H1 (cell line): ENCODE measurements at regions not wholly inside any gene's neighbourhood (a gene's known extent, or its start where the extent isn't known, plus 50 kb on each side); places are given as distances from the start of the nearest gene placed in this dataset.

Experiments used
- CTCF ChIA-PET: fragments of 300-600 bp; sonication (Branson Sonifier 250); formaldehyde crosslinking; loops from one replicate; lab custom pipeline; 2021; ENCODE audit not compliant: partially characterized antibody; lab: Charles Lee
- POLR2A ChIA-PET: fragments of 300-600 bp; sonication (Branson Sonifier 250); formaldehyde crosslinking; loops from one replicate; lab custom pipeline; 2021; ENCODE audit warnings: inconsistent platforms; ENCODE audit not compliant: partially characterized antibody; lab: Charles Lee
- DNase-seq, 2 experiments: peaks; one replicate each; pipeline versions ENCODE4 v3.0.0 to v3.0.0-alpha.2; 2010 to 2022; ENCODE audit warnings: low spot score in 2 of 2, low read depth in 1 of 2, mixed read lengths in 1 of 2
- FAIRE-seq: peaks from 2 replicates; lab custom pipeline; 2011; peaks lifted over from hg19 to GRCh38; lab: Jason Lieb, UNC
- H2AFZ ChIP-seq: 2 replicates; pipeline ENCODE4 v1.8.1; 2012; ENCODE audit warnings: low read length, inconsistent platforms
- H2AK5ac ChIP-seq: 2 replicates; pipeline ENCODE4 v1.6.1; 2013; ENCODE audit warnings: low read depth, low read length
- H2BK120ac ChIP-seq: replicated peaks from 2 replicates; pipeline ENCODE3; 2013; ENCODE audit warnings: low read depth, low read length, inconsistent platforms
- H2BK12ac ChIP-seq: 2 replicates; pipeline ENCODE4 v1.6.1; 2013; ENCODE audit warnings: low read depth, low read length
- H2BK15ac ChIP-seq: 2 replicates; pipeline ENCODE4 v1.6.1; 2013; ENCODE audit warnings: low read length
- H2BK20ac ChIP-seq: 2 replicates; pipeline ENCODE4 v1.6.1; 2013; ENCODE audit warnings: low read length
- H2BK5ac ChIP-seq: 2 replicates; pipeline ENCODE4 v1.6.1; 2013; ENCODE audit warnings: low read depth, low read length
- H3K14ac ChIP-seq: 2 replicates; pipeline ENCODE4 v1.6.1; 2013; ENCODE audit warnings: inconsistent platforms; ENCODE audit not compliant: insufficient read length
- H3K18ac ChIP-seq: 2 replicates; pipeline ENCODE4 v1.6.1; 2013; ENCODE audit warnings: low read length; ENCODE audit errors: extremely low read depth
- H3K23ac ChIP-seq: 2 replicates; pipeline ENCODE4 v1.6.1; 2013; ENCODE audit warnings: inconsistent platforms; ENCODE audit not compliant: insufficient read length
- H3K23me2 ChIP-seq: 2 replicates; pipeline ENCODE4 v1.6.1; 2013; ENCODE audit warnings: low read depth, low read length
- H3K27ac ChIP-seq: 2 replicates; pipeline ENCODE4 v1.6.1; 2011; ENCODE audit warnings: low read depth, low read length, inconsistent platforms
- H3K27me3 ChIP-seq, 4 experiments: replicated peaks in 1 of 4; 1 replicate in 1 of 4; 2 replicates in 3 of 4; pipeline versions ENCODE4 v1.6.1 to v1.8.1; 2011 to 2013; ENCODE audit warnings: low read length in 3 of 4, mild to moderate bottlenecking in 3 of 4, inconsistent platforms in 2 of 4, mixed read lengths in 2 of 4, moderate library complexity in 1 of 4; ENCODE audit not compliant: control insufficient read depth in 3 of 4, insufficient read depth in 3 of 4; ENCODE audit errors: extremely low read depth in 1 of 4
- H3K36me3 ChIP-seq, 4 experiments: 2 replicates each; pipeline versions ENCODE4 v1.6.1 to v1.8.1; 2011 to 2013; ENCODE audit warnings: mild to moderate bottlenecking in 4 of 4, low read length in 3 of 4, moderate library complexity in 2 of 4, control low read depth in 1 of 4, inconsistent platforms in 1 of 4; ENCODE audit not compliant: insufficient read depth in 4 of 4, control insufficient read depth in 2 of 4
- H3K4ac ChIP-seq: replicated peaks from 2 replicates; pipeline ENCODE3; 2013; ENCODE audit warnings: low read length, low read depth, mixed read lengths, inconsistent platforms; ENCODE audit not compliant: insufficient read length
- H3K4me1 ChIP-seq, 4 experiments: replicated peaks in 1 of 4; 1 replicate in 1 of 4; 2 replicates in 3 of 4; pipeline versions ENCODE4 v1.6.1 to v1.8.1; 2011 to 2013; ENCODE audit warnings: low read length in 3 of 4, inconsistent platforms in 2 of 4, mixed read lengths in 1 of 4; ENCODE audit not compliant: insufficient read depth in 4 of 4, control insufficient read depth in 3 of 4
- H3K4me2 ChIP-seq, 2 experiments: 2 replicates each; pipeline versions ENCODE4 v1.6.1 to v1.8.1; 2011 to 2013; ENCODE audit warnings: low read depth in 2 of 2, low read length in 2 of 2, control low read depth in 1 of 2, inconsistent platforms in 1 of 2, mild to moderate bottlenecking in 1 of 2; ENCODE audit not compliant: insufficient read depth in 1 of 2
- H3K4me3 ChIP-seq, 4 experiments: fragments of 200-600, 300-600 bp in 1 of 4; sonication (generic), shearing (Covaris generic), sonication (Bioruptor Twin) in 1 of 4; 2 replicates each; pipeline versions ENCODE4 v1.5.1 to v1.8.1; 2011 to 2016; ENCODE audit warnings: low read length in 4 of 4, low read depth in 3 of 4, control low read depth in 2 of 4, inconsistent platforms in 2 of 4, mild to moderate bottlenecking in 2 of 4, mixed read lengths in 1 of 4, moderate library complexity in 1 of 4; ENCODE audit not compliant: insufficient read depth in 2 of 4; ENCODE audit errors: extremely low read depth in 1 of 4
- H3K56ac ChIP-seq: replicated peaks from 2 replicates; pipeline ENCODE3; 2013; ENCODE audit warnings: low read depth, mild to moderate bottlenecking, mixed read lengths, low read length, inconsistent platforms; ENCODE audit not compliant: insufficient read length
- H3K79me1 ChIP-seq: 2 replicates; pipeline ENCODE4 v1.6.1; 2013; ENCODE audit warnings: low read depth, low read length, control low read depth
- H3K79me2 ChIP-seq, 2 experiments: 2 replicates each; pipeline versions ENCODE4 v1.6.1 to v1.8.1; 2012 to 2013; ENCODE audit warnings: low read length in 2 of 2, mild to moderate bottlenecking in 2 of 2, inconsistent platforms in 1 of 2; ENCODE audit not compliant: insufficient read depth in 2 of 2, control insufficient read depth in 1 of 2
- H3K9ac ChIP-seq, 4 experiments: replicated peaks in 1 of 4; 1 replicate in 1 of 4; 2 replicates in 3 of 4; pipeline versions ENCODE4 v1.6.1 to v1.8.1; 2011 to 2013; ENCODE audit warnings: low read depth in 3 of 4, low read length in 3 of 4, control low read depth in 2 of 4, mild to moderate bottlenecking in 2 of 4, moderate library complexity in 2 of 4, inconsistent platforms in 1 of 4; ENCODE audit errors: extremely low read depth in 1 of 4
- H3K9me3 ChIP-seq, 2 experiments: 2 replicates each; pipeline versions ENCODE4 v1.6.1 to v1.8.1; 2012 to 2013; ENCODE audit warnings: mild to moderate bottlenecking in 2 of 2, moderate library complexity in 2 of 2, control low read depth in 1 of 2, inconsistent platforms in 1 of 2, low read depth in 1 of 2, low read length in 1 of 2, mixed read lengths in 1 of 2; ENCODE audit not compliant: insufficient read depth in 2 of 2
- H4K20me1 ChIP-seq, 2 experiments: replicated peaks in 1 of 2; 2 replicates each; pipeline versions ENCODE3 to v1.8.1; 2011 to 2013; ENCODE audit warnings: inconsistent platforms in 2 of 2, low read length in 2 of 2, mild to moderate bottlenecking in 1 of 2; ENCODE audit not compliant: insufficient read depth in 2 of 2, control insufficient read depth in 1 of 2
- H4K5ac ChIP-seq: 2 replicates; pipeline ENCODE4 v1.6.1; 2013; ENCODE audit warnings: low read length, low read depth, mixed read lengths, inconsistent platforms; ENCODE audit not compliant: insufficient read length
- H4K8ac ChIP-seq: 2 replicates; pipeline ENCODE4 v1.8.0; 2013; ENCODE audit warnings: mild to moderate bottlenecking, moderate library complexity, low read length, inconsistent platforms; ENCODE audit not compliant: insufficient read depth; ENCODE audit errors: extremely low read depth
- H4K91ac ChIP-seq: replicated peaks from 2 replicates; pipeline ENCODE3; 2013; ENCODE audit warnings: low read length, mixed read lengths, inconsistent platforms; ENCODE audit not compliant: insufficient read length
- CHD1 ChIP-seq: IDR thresholded peaks from 2 replicates; pipeline ENCODE4 v1.6.1; 2012; ENCODE audit warnings: low read depth, low read length, improper control_type of control experiment
- FOSL1 ChIP-seq: IDR thresholded peaks from 2 replicates; pipeline ENCODE4 v1.6.1; 2011; ENCODE audit warnings: mild to moderate bottlenecking, low read depth, low read length, moderate library complexity; ENCODE audit not compliant: insufficient read depth
- HDAC2 ChIP-seq, 2 experiments: fragments of 300-600 bp in 1 of 2; sonication (generic) in 1 of 2; IDR thresholded peaks; 2 replicates each; pipeline ENCODE4 v1.6.1; 2011 to 2012; ENCODE audit warnings: low read depth in 2 of 2, low read length in 2 of 2, mild to moderate bottlenecking in 2 of 2, moderate library complexity in 2 of 2, borderline replicate concordance in 1 of 2, inconsistent platforms in 1 of 2
- KDM1A ChIP-seq: fragments of 200-600, 300-600 bp; sonication (generic); IDR thresholded peaks from 2 replicates; pipeline ENCODE4 v1.7.1; 2016; ENCODE audit warnings: mild to moderate bottlenecking, low read length, borderline replicate concordance
- KDM4A ChIP-seq: IDR thresholded peaks from one replicate; pipeline ENCODE4 v1.7.1; 2012; ENCODE audit warnings: low read depth, mild to moderate bottlenecking, moderate library complexity, low read length, inconsistent platforms; ENCODE audit not compliant: severe bottlenecking
- POLR2A ChIP-seq, 2 experiments: IDR thresholded peaks; 1 replicate in 1 of 2; 2 replicates in 1 of 2; pipeline ENCODE4 v1.6.1; 2011; ENCODE audit warnings: low read depth in 2 of 2, low read length in 2 of 2, mild to moderate bottlenecking in 2 of 2; ENCODE audit errors: control extremely low read depth in 1 of 2
- SIRT6 ChIP-seq: IDR thresholded peaks from one replicate; pipeline ENCODE4 v1.7.1; 2012; ENCODE audit warnings: low read length, inconsistent platforms
- SIX5 ChIP-seq: IDR thresholded peaks from 2 replicates; pipeline ENCODE4 v1.6.1; 2011; ENCODE audit warnings: mild to moderate bottlenecking, low read depth, low read length
- WGBS, 2 experiments: shearing (Covaris generic) in 1 of 2; methylation state at CpG; one replicate each; pipeline versions ENCODE4 v1.1.6 to v1.1.7; 2013 to 2015; ENCODE audit warnings: low lambda C conversion rate in 2 of 2, mixed read lengths in 2 of 2, inconsistent platforms in 1 of 2, low coverage in 1 of 2, missing lambda C conversion rate in 1 of 2; ENCODE audit not compliant: insufficient replicate concordance in 2 of 2, insufficient coverage in 1 of 2, insufficient read length in 1 of 2; ENCODE audit errors: extremely low coverage in 1 of 2, missing lambda C conversion rate in 1 of 2; 5-methylcytosine and 5-hydroxymethylcytosine counted together

GRCh38 chr17:34502426-34502825 lies 77.0 kb upstream of the TMEM132E start:
- Histone ChIP-seq H4K91ac (no peak overlapping the region), H3K9ac (no peak overlapping the region), H2BK20ac (no peak overlapping the region), H2BK15ac (no peak overlapping the region), H2BK5ac (no peak overlapping the region), H3K79me1 (no peaks in the 10 kb centered on the region), H3K4me1 (no peaks in the 10 kb centered on the region), H3K9me3 (no peaks in the 10 kb centered on the region), H3K4me2 (no peak overlapping the region), H3K4me3 (no peak overlapping the region), H2BK12ac (no peak overlapping the region), H3K18ac (no peak overlapping the region), H4K5ac (no peak overlapping the region), H3K36me3 (no peaks in the 10 kb centered on the region), H2BK120ac (no peak overlapping the region), H3K56ac (no peak overlapping the region), H3K23me2 (no peaks in the 10 kb centered on the region; the same call in 1 of the 2 replicates), H3K4ac (no peak overlapping the region), H2AK5ac (no peak overlapping the region), H3K27me3 (peaks cover 0 to 15% (median 1%) of the 10 kb centered on the region in 4 experiments; a peak in 3 of 7 replicates), H3K79me2 (no peaks in the 10 kb centered on the region), H2AFZ (no peak overlapping the region), H3K27ac (no peak overlapping the region), H3K14ac (no peak overlapping the region), H4K20me1 (no peaks in the 10 kb centered on the region), H4K8ac (no peak overlapping the region), H3K23ac (no peak overlapping the region)
- ChIA-PET CTCF (interaction anchor here (0.7 to 2.5 kb wide), 4 partner anchors 14 to 57 kb away, joined by 3 to 12 read pairs (median 4); no protein-coding TSS in a partner anchor), POLR2A (no interaction called here)
- no peak for TF ChIP-seq FOSL1
- no peak for TF ChIP-seq POLR2A (IDR thresholded peaks at IDR 0.05; ENCODE audit: control extremely low read depth in 1 of 2, low read depth in 2 of 2, low read length in 2 of 2)
- TF ChIP-seq SIX5, result no peak
- no peak for TF ChIP-seq CHD1
- TF ChIP-seq SIRT6, result no peak
- no peak for TF ChIP-seq HDAC2 (IDR thresholded peaks at IDR 0.05; ENCODE audit: borderline replicate concordance in 1 of 2, low read depth in 2 of 2, low read length in 2 of 2)
- TF ChIP-seq KDM4A, result no peak
- TF ChIP-seq KDM1A, result no peak
- WGBS, 2 experiments, result 80% methylated on average over 4 of the region's 4 CpGs; no CpG with 5 or more reads in 1 of the 2 experiments
- DNase-seq, result no peak
- no peak for FAIRE-seq
